ENCODE measurements at regions not wholly inside any gene's neighbourhood (a gene's known extent, or its start where the extent isn't known, plus 50 kb on each side); places are given as distances from the start of the nearest gene placed in this dataset.
A peak's percentile ranks its signal among the peaks of the same experiment; 100 is the strongest.
"Not testable (repeated sequence)": the region's sequence is repeated elsewhere in the genome, so short reads cannot be mapped to it uniquely, and the experiment has no call there.

- DNase-seq; H3K36me3 ChIP-seq; H3K9me3 ChIP-seq; H3K27me3 ChIP-seq; H3K4me1 ChIP-seq; intact Hi-C loops (cut with DNase I; ENCODE audit: low total_unique reads); H3K27ac ChIP-seq; H3K4me3 ChIP-seq: not testable (repeated sequence)
- WGBS, 5 donors, result 75 to 94% (median 87%) methylated on average over 2 of the region's 2 CpGs
Observed at GRCh38 chr1:83476518-83476917, 522.4 kb downstream of the TTLL7 start.

GRCh38 chr1:83474946-83475345, 524.0 kb downstream of the TTLL7 start:
- H3K4me1 ChIP-seq; intact Hi-C loops (cut with DNase I; ENCODE audit: low total_unique reads); H3K27ac ChIP-seq; H3K36me3 ChIP-seq; H3K9me3 ChIP-seq; DNase-seq; H3K4me3 ChIP-seq; H3K27me3 ChIP-seq: not testable (repeated sequence)
- 71 to 76% (median 73%) methylated on average over 3 of the region's 3 CpGs for WGBS, 5 donors

DNA sequence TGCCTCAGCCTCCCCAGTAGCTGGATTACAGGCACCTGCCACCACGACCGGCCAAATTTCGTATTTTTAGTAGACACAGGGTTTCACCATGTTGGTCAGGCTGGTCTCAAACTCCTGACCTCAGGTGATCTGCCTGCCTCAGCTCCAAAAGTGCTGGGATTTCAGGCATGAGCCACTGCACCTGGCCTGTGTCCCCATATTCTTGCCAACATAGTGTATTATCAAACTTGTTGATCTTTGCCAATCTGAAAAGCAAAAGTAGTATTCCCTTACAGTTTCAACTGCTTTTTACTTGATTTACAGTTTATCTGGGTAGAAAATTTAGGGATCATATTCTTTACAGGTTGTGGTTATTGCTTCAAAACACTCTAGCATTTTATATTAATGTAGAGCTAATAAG, 524.9 kb downstream of the TTLL7 start:
- H3K27me3 ChIP-seq; H3K36me3 ChIP-seq; intact Hi-C loops (cut with DNase I; ENCODE audit: low total_unique reads); H3K4me1 ChIP-seq; DNase-seq; H3K9me3 ChIP-seq; H3K4me3 ChIP-seq; H3K27ac ChIP-seq: not testable (repeated sequence)
- 90 to 100% (median 97%) methylated on average over 3 of the region's 3 CpGs for WGBS, 5 donors

DNA sequence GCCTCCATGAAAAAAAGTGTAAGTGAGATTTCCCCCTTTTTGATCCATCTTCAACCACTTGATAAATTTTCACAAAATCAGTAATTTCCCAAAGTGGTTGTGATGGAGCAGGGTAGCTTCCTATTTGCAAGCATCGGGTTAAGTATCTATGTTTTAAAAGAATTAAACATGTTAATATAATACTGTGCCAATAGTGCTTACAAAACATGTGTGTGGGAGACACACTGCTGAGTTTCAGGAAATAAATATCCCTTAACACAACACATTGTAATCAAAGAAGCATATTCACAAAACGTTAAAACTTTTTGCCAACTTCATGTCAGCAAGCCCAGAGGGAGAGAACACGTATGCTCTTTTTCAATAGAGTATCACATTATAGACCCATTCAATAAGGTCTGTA, 526.9 kb downstream of the TTLL7 start:
- 35 to 60% (median 50%) methylated on average over 3 of the region's 3 CpGs for WGBS, 5 donors
- H3K4me3 ChIP-seq; H3K36me3 ChIP-seq; H3K4me1 ChIP-seq; H3K27me3 ChIP-seq; intact Hi-C loops (cut with DNase I; ENCODE audit: low total_unique reads); H3K27ac ChIP-seq; H3K9me3 ChIP-seq: not testable (repeated sequence)
- DNase-seq, result peak in 1 of 2 donors; percentile 7

DNA sequence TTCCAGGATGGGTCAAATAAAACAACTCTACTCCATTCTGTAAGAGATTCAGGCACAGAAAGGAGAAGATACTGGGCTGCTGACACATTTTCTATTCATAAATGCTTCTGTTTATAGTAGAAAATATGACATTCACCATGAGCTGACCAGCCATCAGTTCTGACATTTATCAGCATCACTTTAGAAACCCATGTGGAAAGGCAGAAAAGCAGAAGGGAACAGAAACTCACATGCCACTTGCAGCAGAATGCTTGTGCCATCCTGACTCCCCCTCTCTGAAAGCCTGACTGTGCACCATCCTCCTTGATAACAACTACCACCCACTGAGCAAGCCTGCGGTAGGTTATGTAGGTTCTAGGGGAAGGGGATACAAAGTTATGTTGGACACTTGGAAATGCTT, 527.7 kb downstream of the TTLL7 start:
- H3K4me3 ChIP-seq; H3K27ac ChIP-seq; DNase-seq; H3K9me3 ChIP-seq; H3K27me3 ChIP-seq; intact Hi-C loops (cut with DNase I; ENCODE audit: low total_unique reads); H3K36me3 ChIP-seq; H3K4me1 ChIP-seq: not testable (repeated sequence)
- WGBS, 5 donors, result 88 to 100% (median 92%) methylated on average over 1 of the region's 1 CpG

DNA sequence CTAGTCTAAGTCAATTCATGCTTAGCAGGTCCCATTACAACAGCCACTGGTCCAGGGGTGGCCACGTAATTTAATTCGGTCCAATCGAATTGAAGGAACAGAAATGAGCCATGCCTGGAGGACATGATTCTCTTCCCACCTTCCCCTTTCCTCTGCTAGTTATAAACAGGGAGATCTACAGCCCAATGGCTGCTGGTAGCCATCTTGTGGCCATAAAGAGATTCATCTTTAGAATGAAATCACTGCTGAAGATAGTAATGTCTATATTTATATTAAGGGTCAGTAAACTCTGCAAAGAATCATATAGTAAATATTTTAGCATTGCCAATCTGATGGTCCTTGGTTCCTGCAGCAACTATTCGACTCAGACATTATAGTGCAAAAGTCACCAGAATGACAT, 530.6 kb downstream of the TTLL7 start:
- H3K27ac ChIP-seq; intact Hi-C loops (cut with DNase I; ENCODE audit: low total_unique reads); H3K4me3 ChIP-seq; H3K27me3 ChIP-seq; DNase-seq; H3K36me3 ChIP-seq; H3K4me1 ChIP-seq; H3K9me3 ChIP-seq: not testable (repeated sequence)
- 86 to 95% (median 92%) methylated on average over 4 of the region's 4 CpGs for WGBS, 5 donors

DNA sequence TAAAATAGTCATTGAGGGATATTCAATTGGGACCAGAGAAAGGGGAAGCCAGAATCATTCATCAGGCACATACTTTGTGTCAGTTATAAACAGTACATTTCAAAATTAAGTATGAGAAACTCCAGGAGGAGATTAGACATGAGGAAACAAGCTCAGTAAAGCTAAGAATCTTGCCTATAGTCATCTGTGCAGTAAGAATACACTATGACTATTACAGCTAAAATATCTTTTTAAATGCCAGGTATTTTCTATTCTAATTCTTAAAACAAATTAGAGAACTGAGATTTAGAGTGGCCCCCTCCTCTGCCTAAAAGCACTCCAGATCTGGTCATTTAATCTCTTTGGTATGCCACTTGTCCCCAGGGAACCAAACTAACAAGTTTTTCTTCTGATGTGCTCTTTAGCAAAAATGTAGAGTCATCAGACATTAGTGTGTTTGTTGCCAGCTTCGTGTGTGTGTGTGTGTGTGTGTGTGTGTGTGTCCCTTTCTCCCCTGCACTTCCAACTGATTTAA, 541.1 kb downstream of the TTLL7 start:
- H3K36me3 ChIP-seq; H3K9me3 ChIP-seq; H3K4me3 ChIP-seq; H3K4me1 ChIP-seq; intact Hi-C loops (cut with DNase I; ENCODE audit: low total_unique reads); H3K27ac ChIP-seq; H3K27me3 ChIP-seq: not testable (repeated sequence)
- DNase-seq, result peak in 1 of 2 donors; percentile 37
- WGBS, 5 donors, result 0 to 83% (median 40%) methylated on average over 1 of the region's 1 CpG

GRCh38 chr1:83457281-83457680, 541.7 kb downstream of the TTLL7 start:
- intact Hi-C loops (cut with DNase I; ENCODE audit: low total_unique reads); H3K27me3 ChIP-seq; DNase-seq; H3K4me1 ChIP-seq; H3K36me3 ChIP-seq; H3K27ac ChIP-seq; H3K4me3 ChIP-seq; H3K9me3 ChIP-seq: not testable (repeated sequence)
- WGBS, 5 donors, result 64 to 73% (median 70%) methylated on average over 2 of the region's 2 CpGs

DNA sequence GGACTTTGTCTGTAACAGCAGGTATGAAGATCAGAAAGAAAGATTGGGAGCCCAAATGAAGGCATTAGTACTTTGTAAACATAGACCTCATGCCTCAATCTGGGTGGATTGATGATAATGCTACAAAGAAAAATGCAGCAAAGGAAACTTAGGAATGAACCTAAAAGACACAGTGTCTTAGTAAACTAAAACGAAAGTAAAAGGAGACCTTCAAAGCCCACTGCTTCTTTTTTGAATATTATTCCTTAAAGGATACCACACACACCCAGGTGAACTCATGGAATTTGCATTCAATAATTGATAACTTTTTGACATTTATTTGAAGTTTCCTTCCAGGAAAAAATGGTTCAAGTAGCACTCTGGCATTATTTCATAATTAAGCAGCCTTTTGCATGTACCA, 543.2 kb downstream of the TTLL7 start:
- H3K36me3 ChIP-seq; intact Hi-C loops (cut with DNase I; ENCODE audit: low total_unique reads); DNase-seq; H3K27me3 ChIP-seq; H3K27ac ChIP-seq; H3K9me3 ChIP-seq; H3K4me1 ChIP-seq; H3K4me3 ChIP-seq: not testable (repeated sequence)
- WGBS, 5 donors, result 6 to 19% (median 17%) methylated on average over 1 of the region's 1 CpG

DNA sequence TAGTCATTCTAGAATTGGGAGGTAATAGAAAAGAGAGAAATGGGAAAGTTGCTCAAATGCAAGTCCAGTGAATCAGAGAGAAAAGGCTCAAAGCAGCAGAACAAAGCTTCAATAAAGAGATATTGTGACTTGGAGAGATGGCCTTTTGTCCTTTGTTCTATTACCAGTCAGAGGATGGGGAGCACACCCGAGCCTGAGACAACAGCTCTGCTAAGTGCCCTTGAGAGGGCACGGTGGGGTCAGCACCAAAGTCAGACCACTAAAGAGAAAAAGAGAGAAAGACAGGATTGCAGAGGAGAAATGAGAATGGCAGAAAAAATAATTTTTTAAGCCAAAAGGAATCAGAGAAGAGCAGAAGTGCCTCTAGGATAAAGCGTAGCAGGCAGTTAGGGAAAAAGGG, 553.1 kb downstream of the TTLL7 start:
- DNase-seq; H3K4me3 ChIP-seq; H3K9me3 ChIP-seq; H3K27ac ChIP-seq; H3K36me3 ChIP-seq; intact Hi-C loops (cut with DNase I; ENCODE audit: low total_unique reads); H3K4me1 ChIP-seq; H3K27me3 ChIP-seq: not testable (repeated sequence)
- WGBS, 5 donors, result 67 to 89% (median 77%) methylated on average over 2 to 3 of the region's 3 CpGs

- H3K4me1 ChIP-seq; H3K27ac ChIP-seq; DNase-seq; intact Hi-C loops (cut with DNase I; ENCODE audit: low total_unique reads); H3K9me3 ChIP-seq; H3K4me3 ChIP-seq; H3K36me3 ChIP-seq; H3K27me3 ChIP-seq: not testable (repeated sequence)
- 95 to 100% (median 98%) methylated on average over 2 to 3 of the region's 3 CpGs for WGBS, 5 donors
Observed at GRCh38 chr1:83442412-83442811, 556.5 kb downstream of the TTLL7 start.

GRCh38 chr1:83440586-83440985, 558.3 kb downstream of the TTLL7 start:
- intact Hi-C loops (cut with DNase I; ENCODE audit: low total_unique reads); H3K36me3 ChIP-seq; H3K4me3 ChIP-seq; H3K4me1 ChIP-seq; DNase-seq; H3K27ac ChIP-seq; H3K27me3 ChIP-seq; H3K9me3 ChIP-seq: not testable (repeated sequence)
- WGBS, 5 donors, result 30 to 56% (median 48%) methylated on average over 3 of the region's 3 CpGs

DNA sequence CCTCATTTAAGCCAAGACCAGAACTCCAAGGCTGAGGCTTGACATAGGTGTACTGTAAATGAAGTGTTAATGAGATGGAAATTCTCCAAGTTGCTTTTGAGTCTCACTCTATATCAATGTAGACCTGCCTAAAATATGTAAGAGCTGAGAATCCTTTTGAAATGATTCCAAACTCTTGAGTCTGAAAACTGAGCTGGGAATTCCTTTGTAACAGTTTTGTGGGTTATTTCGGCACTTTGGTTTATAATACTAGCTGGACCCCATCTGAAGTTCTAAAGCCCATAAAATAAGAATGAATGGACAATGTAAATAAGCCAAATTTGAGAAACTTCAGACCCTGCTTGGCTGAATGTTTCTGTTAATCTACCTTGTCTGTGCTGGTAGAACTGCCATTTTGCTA, 558.9 kb downstream of the TTLL7 start:
- H3K4me1 ChIP-seq; H3K4me3 ChIP-seq; H3K9me3 ChIP-seq; H3K27ac ChIP-seq; DNase-seq; H3K27me3 ChIP-seq; H3K36me3 ChIP-seq; intact Hi-C loops (cut with DNase I; ENCODE audit: low total_unique reads): not testable (repeated sequence)
- WGBS, 5 donors, result 67 to 88% (median 81%) methylated on average over 1 of the region's 1 CpG

Data from stomach (tissue), 8 donors.